Mammary epithelial cell (primary cell): ENCODE measurements at regions not wholly inside any gene's neighbourhood (a gene's known extent, or its start where the extent isn't known, plus 50 kb on each side); places are given as distances from the start of the nearest gene placed in this dataset.
"Not testable (repeated sequence)": the region's sequence is repeated elsewhere in the genome, so short reads cannot be mapped to it uniquely, and the experiment has no call there.

Source experiments
- EZH2 ChIP-seq: IDR thresholded peaks from 2 replicates; pipeline ENCODE4 v1.6.1; 2012; ENCODE audit warnings: low read length, inconsistent platforms, borderline replicate concordance
- TF ChIP-seq, protein P1 (sequence below), 2 donors: IDR thresholded peaks in 1 of 2; conservative IDR thresholded peaks in 1 of 2; 2 replicates each; pipeline ENCODE4 v1.5.1; 2011 to 2012; ENCODE audit warnings: inconsistent platforms in 2 of 2, low read length in 2 of 2, mild to moderate bottlenecking in 2 of 2, control low read depth in 1 of 2, low read depth in 1 of 2; ENCODE audit not compliant: insufficient read depth in 1 of 2; ENCODE audit errors: extremely low read depth in 1 of 2

DNA sequence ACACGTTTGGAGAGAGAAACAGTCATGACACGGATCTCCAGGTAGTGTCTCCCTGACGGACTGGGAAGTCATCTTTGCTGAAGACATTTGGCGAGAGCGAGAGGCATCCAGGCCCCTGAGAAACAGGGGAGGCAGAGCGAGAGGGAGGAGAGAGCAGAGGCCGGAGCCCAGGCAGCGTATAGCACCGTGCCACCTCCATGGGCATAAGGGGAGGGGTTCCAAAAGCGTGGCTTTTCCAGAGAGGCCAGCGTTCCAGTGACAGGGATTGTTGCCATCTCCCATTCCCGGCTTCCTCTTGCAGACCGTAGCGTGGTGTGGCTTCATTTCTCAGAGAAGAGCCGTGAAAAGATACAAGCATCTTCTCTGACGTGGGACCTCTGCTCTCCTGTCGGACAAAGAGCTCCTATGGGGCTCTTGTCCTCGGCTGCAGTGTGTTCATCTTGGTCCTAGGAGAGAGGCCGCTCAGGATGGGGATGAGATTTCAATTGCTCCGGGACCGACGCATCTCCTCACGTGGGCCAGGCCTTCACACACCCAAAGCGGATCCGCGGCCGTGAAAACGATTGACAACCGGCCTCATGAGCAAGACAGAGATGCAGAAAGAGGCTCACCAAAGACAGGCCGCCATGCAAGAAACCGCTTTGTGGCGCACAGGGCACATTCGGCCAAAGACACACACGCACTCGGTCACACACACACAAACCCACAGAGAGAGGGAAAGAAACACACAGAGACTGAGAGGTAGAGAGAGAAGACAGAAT, 170.5 kb upstream of the ZNF337 start:
- TF ChIP-seq, protein P1, sequence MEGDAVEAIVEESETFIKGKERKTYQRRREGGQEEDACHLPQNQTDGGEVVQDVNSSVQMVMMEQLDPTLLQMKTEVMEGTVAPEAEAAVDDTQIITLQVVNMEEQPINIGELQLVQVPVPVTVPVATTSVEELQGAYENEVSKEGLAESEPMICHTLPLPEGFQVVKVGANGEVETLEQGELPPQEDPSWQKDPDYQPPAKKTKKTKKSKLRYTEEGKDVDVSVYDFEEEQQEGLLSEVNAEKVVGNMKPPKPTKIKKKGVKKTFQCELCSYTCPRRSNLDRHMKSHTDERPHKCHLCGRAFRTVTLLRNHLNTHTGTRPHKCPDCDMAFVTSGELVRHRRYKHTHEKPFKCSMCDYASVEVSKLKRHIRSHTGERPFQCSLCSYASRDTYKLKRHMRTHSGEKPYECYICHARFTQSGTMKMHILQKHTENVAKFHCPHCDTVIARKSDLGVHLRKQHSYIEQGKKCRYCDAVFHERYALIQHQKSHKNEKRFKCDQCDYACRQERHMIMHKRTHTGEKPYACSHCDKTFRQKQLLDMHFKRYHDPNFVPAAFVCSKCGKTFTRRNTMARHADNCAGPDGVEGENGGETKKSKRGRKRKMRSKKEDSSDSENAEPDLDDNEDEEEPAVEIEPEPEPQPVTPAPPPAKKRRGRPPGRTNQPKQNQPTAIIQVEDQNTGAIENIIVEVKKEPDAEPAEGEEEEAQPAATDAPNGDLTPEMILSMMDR (conservative IDR thresholded peaks at IDR 0.05 in 1 of 2, IDR thresholded peaks at IDR 0.05 in 1 of 2; ENCODE audit: extremely low read depth in 1 of 2, insufficient read depth in 1 of 2, low read depth in 1 of 2, low read length in 2 of 2): not testable (repeated sequence)
- not testable (repeated sequence) for TF ChIP-seq EZH2
